Transverse colon (tissue), 4 donors: ENCODE measurements at regions not wholly inside any gene's neighbourhood (a gene's known extent, or its start where the extent isn't known, plus 50 kb on each side); places are given as distances from the start of the nearest gene placed in this dataset.
"Not testable (repeated sequence)": the region's sequence is repeated elsewhere in the genome, so short reads cannot be mapped to it uniquely, and the experiment has no call there.

Experiments
- DNase-seq: peaks from one replicate; pipeline ENCODE4 v3.0.0-alpha.2; 2019
- H3K27ac ChIP-seq, 4 donors: fragments of 200-600 bp; sonication (generic); 2 replicates each; pipeline ENCODE4 v1.5.1; 2016 to 2018; ENCODE audit warnings: inconsistent platforms in 4 of 4
- H3K27me3 ChIP-seq: fragments of 200-600 bp; sonication (generic); 2 replicates; pipeline ENCODE4 v1.5.1; 2017; ENCODE audit warnings: inconsistent platforms
- H3K36me3 ChIP-seq, 4 donors: fragments of 200-600 bp; sonication (generic); 2 replicates each; pipeline ENCODE4 v1.5.1; 2017 to 2019; ENCODE audit warnings: inconsistent platforms in 4 of 4
- H3K4me1 ChIP-seq, 4 donors: fragments of 200-600 bp; sonication (generic); 2 replicates each; pipeline ENCODE4 v1.5.1; 2017 to 2020; ENCODE audit warnings: inconsistent platforms in 4 of 4
- H3K4me3 ChIP-seq, 4 donors: fragments of 200-600 bp; sonication (generic); 1 replicate in 1 of 4; 2 replicates in 3 of 4; pipeline versions ENCODE4 v1.5.1 to v1.6.1; 2017 to 2019; ENCODE audit warnings: inconsistent platforms in 4 of 4
- H3K9me3 ChIP-seq, 2 donors: fragments of 200-600 bp; sonication (generic); 2 replicates each; pipeline ENCODE4 v1.5.1; 2017 to 2019; ENCODE audit warnings: inconsistent platforms in 2 of 2
- CTCF ChIP-seq, 5 experiments: fragments of 200-600 bp in 3 of 5; fragments of 450-650 bp in 2 of 5; sonication (generic) in 3 of 5; IDR thresholded peaks; 1 replicate in 2 of 5; 2 replicates in 3 of 5; pipeline ENCODE4 v1.5.1; 2016 to 2017; ENCODE audit warnings: antibody characterized with exemption in 5 of 5, inconsistent platforms in 3 of 5, mild to moderate bottlenecking in 2 of 5, moderate library complexity in 1 of 5
- EP300 ChIP-seq: sonication (generic); formaldehyde crosslinking; IDR thresholded peaks from one replicate; pipeline ENCODE4 v1.6.1; 2017; ENCODE audit warnings: antibody characterized with exemption, low read depth
- POLR2A ChIP-seq: fragments of 450-650 bp; IDR thresholded peaks from one replicate; pipeline ENCODE4 v1.6.1; 2016; ENCODE audit warnings: antibody characterized with exemption, mild to moderate bottlenecking, moderate library complexity
- POLR2AphosphoS5 ChIP-seq, 3 donors: sonication (generic); formaldehyde crosslinking; IDR thresholded peaks; one replicate each; pipeline ENCODE4 v1.6.1; 2016; ENCODE audit warnings: antibody characterized with exemption in 3 of 3
- WGBS, 2 donors: methylation state at CpG; one replicate each; pipeline ENCODE4 v1.1.5; 2018; ENCODE audit warnings: low coverage in 1 of 2; 5-methylcytosine and 5-hydroxymethylcytosine counted together
- in situ Hi-C, 4 donors: fragments of 200-750 bp; cut with MboI; loops; one replicate each; pipeline versions ENCODE4 v1.15.0 to v1.15.1; 2017; ENCODE audit warnings: low sequenced_read_pairs in 3 of 4, low pct_ligation_motif_present in 1 of 4, low pct_unique_long_range_greater_than_20kb in 1 of 4
- intact Hi-C: fragments of 100-400 bp; cut with DNase I; formaldehyde crosslinking; loops from one replicate; pipeline ENCODE4 v1.15.1; 2023; ENCODE audit warnings: low total_unique reads

DNA sequence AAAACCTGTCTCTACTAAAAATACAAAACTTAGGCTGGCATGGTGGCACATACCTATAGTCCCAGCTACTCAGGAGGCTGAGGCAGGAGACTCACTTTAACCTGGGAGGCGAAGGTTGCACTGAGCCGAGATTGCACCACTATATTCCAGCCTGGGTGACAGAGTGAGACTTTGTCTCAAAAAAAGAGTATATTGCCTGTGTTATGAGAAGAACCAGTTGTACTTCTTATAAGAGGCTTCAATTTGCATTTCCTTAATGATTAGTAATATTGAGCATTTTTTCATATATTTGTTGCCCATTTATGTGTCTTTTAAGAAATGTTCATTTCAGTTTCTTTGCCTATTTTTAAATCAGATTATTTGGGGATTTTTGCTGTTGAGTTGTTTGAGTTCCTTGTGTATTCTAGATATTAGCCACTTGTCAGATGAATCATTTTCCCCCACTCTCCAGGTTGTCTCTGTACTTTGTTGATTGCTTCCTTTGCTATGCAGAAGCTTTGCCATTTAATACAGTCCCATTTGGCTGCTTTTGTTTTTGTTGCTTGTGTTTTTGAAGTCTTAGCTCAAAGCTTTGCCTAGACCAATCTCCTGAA is 75.8 kb upstream of the LRPPRC start:
- WGBS, 2 donors = 88 to 100% methylated on average over 2 of the region's 2 CpGs
- in situ Hi-C loops = no loop called here
- no peaks in the 10 kb centered on the region for H3K4me1 ChIP-seq

GRCh38 chr2:44073667-44074066 is 77.9 kb upstream of the LRPPRC start:
- in situ Hi-C loops, H3K27ac ChIP-seq: not testable (repeated sequence)

More for the DNA sequence above, 75.8 kb upstream of the LRPPRC start:
- Histone ChIP-seq H3K27ac (no peak overlapping the region), H3K27me3 (no peaks in the 10 kb centered on the region), H3K4me3 (no peak overlapping the region), H3K36me3 (no peaks in the 10 kb centered on the region), H3K9me3 (no peaks in the 10 kb centered on the region)
- no peak for DNase-seq
- no peak for TF ChIP-seq EP300
- no peak for TF ChIP-seq POLR2AphosphoS5 (IDR thresholded peaks at IDR 0.05)
- TF ChIP-seq POLR2A = no peak
- no peak for TF ChIP-seq CTCF (IDR thresholded peaks at IDR 0.05)
- intact Hi-C loops = no loop called here

GRCh38 chr2:44074795-44075194 is 79.0 kb upstream of the LRPPRC start:
- H3K27ac ChIP-seq, H3K36me3 ChIP-seq, H3K27me3 ChIP-seq, H3K9me3 ChIP-seq, intact Hi-C loops, H3K4me1 ChIP-seq, DNase-seq, H3K4me3 ChIP-seq: not testable (repeated sequence)
- in situ Hi-C loops = loop anchor here in 3 of 4 donors (25.0 kb wide), 1 partner anchor 213 kb away; the partner anchor contains the start of gene SLC3A1 (in 3 of the 3)
- WGBS, 2 donors = 95 to 100% methylated on average over 2 to 10 of the region's 10 CpGs

More at GRCh38 chr2:44073667-44074066, 77.9 kb upstream of the LRPPRC start:
- H3K9me3 ChIP-seq, intact Hi-C loops, H3K36me3 ChIP-seq, DNase-seq, H3K4me1 ChIP-seq, H3K27me3 ChIP-seq, H3K4me3 ChIP-seq: not testable (repeated sequence)
- 91 to 100% methylated on average over 1 to 3 of the region's 3 CpGs for WGBS, 2 donors

DNA sequence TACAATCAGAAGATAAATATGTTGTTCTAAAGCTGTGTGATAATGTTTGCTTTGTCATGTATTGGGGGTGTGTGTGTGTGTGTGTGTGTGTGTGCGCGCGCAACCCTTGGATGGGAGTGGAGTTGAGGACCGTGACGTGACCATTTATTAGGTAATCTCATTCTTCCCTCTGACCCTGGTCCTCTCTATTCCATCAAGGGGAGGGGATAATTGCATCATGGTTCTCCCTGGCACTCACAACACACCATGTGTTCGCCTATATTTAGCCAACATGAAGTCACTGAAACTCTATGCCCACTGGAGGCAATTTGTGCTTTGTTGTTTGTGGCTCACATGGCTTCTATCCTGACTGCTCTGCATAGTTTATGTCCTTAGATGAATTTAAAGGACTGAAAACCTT is 79.8 kb upstream of the LRPPRC start:
- 79 to 91% methylated on average over 6 of the region's 6 CpGs for WGBS, 2 donors
- intact Hi-C loops (no loop called here), in situ Hi-C loops (loop anchor here in 3 of 4 donors (25.0 kb wide), 1 partner anchor 212 kb away; the partner anchor contains the start of gene SLC3A1 (in 3 of the 3))
- Histone ChIP-seq H3K27me3 (no peaks in the 10 kb centered on the region), H3K4me3 (no peak overlapping the region), H3K9me3 (no peaks in the 10 kb centered on the region), H3K4me1 (no peaks in the 10 kb centered on the region), H3K36me3 (no peaks in the 10 kb centered on the region), H3K27ac (no peak overlapping the region)
- no peak for DNase-seq
- no peak for TF ChIP-seq EP300
- TF ChIP-seq CTCF (IDR thresholded peaks at IDR 0.05) = no peak
- no peak for TF ChIP-seq POLR2A
- TF ChIP-seq POLR2AphosphoS5 (IDR thresholded peaks at IDR 0.05) = no peak

- TF ChIP-seq EP300 = no peak
- no peak for TF ChIP-seq POLR2AphosphoS5 (IDR thresholded peaks at IDR 0.05)
- Histone ChIP-seq H3K27ac (no peak overlapping the region), H3K27me3 (no peaks in the 10 kb centered on the region), H3K36me3 (no peaks in the 10 kb centered on the region), H3K9me3 (no peaks in the 10 kb centered on the region), H3K4me3 (no peak overlapping the region), H3K4me1 (no peaks in the 10 kb centered on the region)
- in situ Hi-C loops = loop anchor here in 3 of 4 donors (25.0 kb wide), 1 partner anchor 209 kb away; the partner anchor contains the start of gene SLC3A1 (in 3 of the 3)
- 92 to 93% methylated on average over 4 of the region's 4 CpGs for WGBS, 2 donors
- no peak for DNase-seq
- intact Hi-C loops = no loop called here
Measured at GRCh38 chr2:44077942-44078511, 82.2 kb upstream of the LRPPRC start.
